Ishikawa (cell line): ENCODE measurements at regions not wholly inside any gene's neighbourhood (a gene's known extent, or its start where the extent isn't known, plus 50 kb on each side); places are given as distances from the start of the nearest gene placed in this dataset.

Experiments used
- CREB1 ChIP-seq: IDR thresholded peaks from 2 replicates; pipeline ENCODE4 v1.6.1; 2012; ENCODE audit warnings: low read depth
- EGR1 ChIP-seq: IDR thresholded peaks from 2 replicates; pipeline ENCODE4 v1.6.1; 2012
- NFIC ChIP-seq: IDR thresholded peaks from 2 replicates; pipeline ENCODE4 v1.6.1; 2012
- REST ChIP-seq: IDR thresholded peaks from 2 replicates; pipeline ENCODE4 v1.6.1; 2012; ENCODE audit warnings: low read depth, mild to moderate bottlenecking
- TAF1 ChIP-seq: IDR thresholded peaks from 2 replicates; pipeline ENCODE4 v1.6.1; 2012; ENCODE audit warnings: low read depth, mild to moderate bottlenecking
- TCF12 ChIP-seq: IDR thresholded peaks from 2 replicates; pipeline ENCODE4 v1.6.1; 2012; ENCODE audit warnings: low read depth
- TF ChIP-seq, protein P1 (sequence below): IDR thresholded peaks from 2 replicates; pipeline ENCODE4 v1.6.1; 2012

DNA sequence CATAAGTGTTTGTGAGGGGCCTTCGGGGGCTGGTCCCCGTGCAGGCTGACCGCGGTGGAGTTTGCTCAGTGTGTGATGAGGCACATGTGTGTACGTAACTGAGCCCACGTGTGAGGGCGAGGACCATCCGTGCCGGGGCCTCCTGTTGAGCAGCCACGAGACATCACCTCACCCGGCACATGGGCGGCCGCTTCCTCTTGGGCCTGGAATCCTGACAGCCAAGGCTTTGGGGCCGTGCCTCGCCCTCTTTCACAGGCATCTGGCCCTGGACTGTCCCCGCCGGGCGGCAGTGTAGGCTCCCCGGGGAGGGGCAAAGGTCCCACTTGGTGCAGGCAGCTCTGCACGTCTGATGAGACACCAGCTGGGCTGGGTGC is 202.3 kb downstream of the DLL1 start:
- TF ChIP-seq EGR1 (no peak), REST (no peak), TCF12 (no peak), NFIC (no peak), TAF1 (no peak), CREB1 (no peak)
- TF ChIP-seq, protein P1, sequence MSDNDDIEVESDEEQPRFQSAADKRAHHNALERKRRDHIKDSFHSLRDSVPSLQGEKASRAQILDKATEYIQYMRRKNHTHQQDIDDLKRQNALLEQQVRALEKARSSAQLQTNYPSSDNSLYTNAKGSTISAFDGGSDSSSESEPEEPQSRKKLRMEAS: no peak
